Body of pancreas (tissue), 4 donors: ENCODE measurements at regions not wholly inside any gene's neighbourhood (a gene's known extent, or its start where the extent isn't known, plus 50 kb on each side); places are given as distances from the start of the nearest gene placed in this dataset.

Source experiments
- CTCF ChIP-seq, 7 experiments: fragments of 450-650 bp in 4 of 7; fragments of 200-600 bp in 3 of 7; sonication (generic) in 3 of 7; IDR thresholded peaks; one replicate each; pipeline ENCODE4 v1.5.1; 2016 to 2019; ENCODE audit warnings: antibody characterized with exemption in 7 of 7
- POLR2A ChIP-seq, 3 donors: fragments of 450-650 bp; IDR thresholded peaks; one replicate each; pipeline ENCODE4 v1.6.1; 2016; ENCODE audit warnings: antibody characterized with exemption in 3 of 3, mild to moderate bottlenecking in 2 of 3

- TF ChIP-seq CTCF (IDR thresholded peaks at IDR 0.05) (no peak), POLR2A (IDR thresholded peaks at IDR 0.05) (no peak)
Measured at GRCh38 chr2:173855661-173856060, 109.5 kb downstream of the SP3 start.
